ENCODE measurements at regions not wholly inside any gene's neighbourhood (a gene's known extent, or its start where the extent isn't known, plus 50 kb on each side); places are given as distances from the start of the nearest gene placed in this dataset.
A peak's percentile ranks its signal among the peaks of the same experiment; 100 is the strongest.
"Not testable (repeated sequence)": the region's sequence is repeated elsewhere in the genome, so short reads cannot be mapped to it uniquely, and the experiment has no call there.

- Histone ChIP-seq H3K9ac (ENCODE audit: low read length) (no peak overlapping the region), H3K27me3 (ENCODE audit: low read depth, low read length) (no peaks in the 10 kb centered on the region), H2AFZ (ENCODE audit: low read depth, low read length) (no peak overlapping the region), H3K4me1 (ENCODE audit: low read length) (peaks cover 14% of the 10 kb centered on the region), H3K79me2 (ENCODE audit: low read length) (no peaks in the 10 kb centered on the region), H3K27ac (ENCODE audit: low read length) (no peak overlapping the region), H4K20me1 (ENCODE audit: insufficient read depth, low read length) (no peaks in the 10 kb centered on the region), H3K4me3 (ENCODE audit: low read length) (no peak overlapping the region), H3K36me3 (replicated peaks; ENCODE audit: low read depth, low read length) (no peaks in the 10 kb centered on the region), H3K4me2 (ENCODE audit: low read length) (no peak overlapping the region), H3K9me3 (ENCODE audit: insufficient read depth, low read length) (no peaks in the 10 kb centered on the region)
- TF ChIP-seq CTCF (IDR thresholded peaks at IDR 0.05; ENCODE audit: low read depth, low read length), result no peak
Observed at GRCh38 chr4:129261584-129261983, 165.6 kb downstream of the C4orf33 start.

GRCh38 chr4:129264008-129264657, 168.2 kb downstream of the C4orf33 start:
- TF ChIP-seq CTCF (IDR thresholded peaks at IDR 0.05; ENCODE audit: low read depth, low read length) (no peak), EZH2phosphoT487 (IDR thresholded peaks at IDR 0.05; ENCODE audit: low read depth) (no peak)
- Histone ChIP-seq H3K4me2 (ENCODE audit: low read length) (peak overlapping the region; percentile 72), H3K4me3 (ENCODE audit: low read length) (peak overlapping the region; percentile 51), H3K79me2 (ENCODE audit: low read length) (no peaks in the 10 kb centered on the region), H3K9ac (ENCODE audit: low read length) (peak overlapping the region; percentile 26; the same call in 1 of the 2 replicates), H2AFZ (ENCODE audit: low read depth, low read length) (peak overlapping the region; percentile 73), H3K27ac (ENCODE audit: low read length) (peak overlapping the region; percentile 42), H4K20me1 (ENCODE audit: insufficient read depth, low read length) (no peaks in the 10 kb centered on the region), H3K9me3 (ENCODE audit: insufficient read depth, low read length) (no peaks in the 10 kb centered on the region), H3K4me1 (ENCODE audit: low read length) (peaks cover 14% of the 10 kb centered on the region), H3K27me3 (ENCODE audit: low read depth, low read length) (no peaks in the 10 kb centered on the region), H3K36me3 (replicated peaks; ENCODE audit: low read depth, low read length) (no peaks in the 10 kb centered on the region)

GRCh38 chr4:129278868-129279267, 182.9 kb downstream of the C4orf33 start:
- Histone ChIP-seq H3K9me3 (ENCODE audit: insufficient read depth, low read length) (no peaks in the 10 kb centered on the region), H3K4me1 (ENCODE audit: low read length) (no peaks in the 10 kb centered on the region), H3K27ac (ENCODE audit: low read length) (no peak overlapping the region), H3K4me2 (ENCODE audit: low read length) (no peak overlapping the region), H3K36me3 (replicated peaks; ENCODE audit: low read depth, low read length) (no peaks in the 10 kb centered on the region), H3K9ac (ENCODE audit: low read length) (no peak overlapping the region), H3K27me3 (ENCODE audit: low read depth, low read length) (no peaks in the 10 kb centered on the region), H3K4me3 (ENCODE audit: low read length) (no peak overlapping the region), H4K20me1 (ENCODE audit: insufficient read depth, low read length) (no peaks in the 10 kb centered on the region), H3K79me2 (ENCODE audit: low read length) (no peaks in the 10 kb centered on the region), H2AFZ (ENCODE audit: low read depth, low read length) (no peak overlapping the region)
- no peak for TF ChIP-seq EZH2phosphoT487 (IDR thresholded peaks at IDR 0.05; ENCODE audit: low read depth)
- no peak for TF ChIP-seq CTCF (IDR thresholded peaks at IDR 0.05; ENCODE audit: low read depth, low read length)

- H3K4me1 ChIP-seq (ENCODE audit: low read length), result no peaks in the 10 kb centered on the region
- TF ChIP-seq EZH2phosphoT487 (IDR thresholded peaks at IDR 0.05; ENCODE audit: low read depth), result no peak
- no peak for TF ChIP-seq CTCF (IDR thresholded peaks at IDR 0.05; ENCODE audit: low read depth, low read length)
- H3K4me3 ChIP-seq (ENCODE audit: low read length), result no peak overlapping the region
- no peaks in the 10 kb centered on the region for H3K9me3 ChIP-seq (ENCODE audit: insufficient read depth, low read length)
- H3K36me3 ChIP-seq (replicated peaks; ENCODE audit: low read depth, low read length), result no peaks in the 10 kb centered on the region
- no peak overlapping the region for H3K4me2 ChIP-seq (ENCODE audit: low read length)
- no peaks in the 10 kb centered on the region for H3K27me3 ChIP-seq (ENCODE audit: low read depth, low read length)
- no peaks in the 10 kb centered on the region for H3K79me2 ChIP-seq (ENCODE audit: low read length)
- no peak overlapping the region for H2AFZ ChIP-seq (ENCODE audit: low read depth, low read length)
- H4K20me1 ChIP-seq (ENCODE audit: insufficient read depth, low read length), result no peaks in the 10 kb centered on the region
- H3K9ac ChIP-seq (ENCODE audit: low read length), result no peak overlapping the region
- no peak overlapping the region for H3K27ac ChIP-seq (ENCODE audit: low read length)
Observed at GRCh38 chr4:129282293-129282692, 186.3 kb downstream of the C4orf33 start.

GRCh38 chr4:129292194-129292593, 196.2 kb downstream of the C4orf33 start:
- H4K20me1 ChIP-seq (ENCODE audit: insufficient read depth, low read length); H3K4me3 ChIP-seq (ENCODE audit: low read length); H3K27me3 ChIP-seq (ENCODE audit: low read depth, low read length); H3K36me3 ChIP-seq (replicated peaks; ENCODE audit: low read depth, low read length); H2AFZ ChIP-seq (ENCODE audit: low read depth, low read length); H3K79me2 ChIP-seq (ENCODE audit: low read length); H3K4me1 ChIP-seq (ENCODE audit: low read length); H3K27ac ChIP-seq (ENCODE audit: low read length); H3K4me2 ChIP-seq (ENCODE audit: low read length); H3K9me3 ChIP-seq (ENCODE audit: insufficient read depth, low read length); H3K9ac ChIP-seq (ENCODE audit: low read length): not testable (repeated sequence)

All from OCI-LY3 (cell line).